GM18511 (cell line): ENCODE measurements at regions not wholly inside any gene's neighbourhood (a gene's known extent, or its start where the extent isn't known, plus 50 kb on each side); places are given as distances from the start of the nearest gene placed in this dataset.
"Not testable (repeated sequence)": the region's sequence is repeated elsewhere in the genome, so short reads cannot be mapped to it uniquely, and the experiment has no call there.

Source experiments
- ATAC-seq: cut with Tn5 transposase; IDR thresholded peaks from one replicate; pipeline ENCODE4 v1.9.1; 2021; ENCODE audit warnings: mild to moderate bottlenecking, moderate library complexity; ENCODE audit not compliant: unreplicated experiment

DNA sequence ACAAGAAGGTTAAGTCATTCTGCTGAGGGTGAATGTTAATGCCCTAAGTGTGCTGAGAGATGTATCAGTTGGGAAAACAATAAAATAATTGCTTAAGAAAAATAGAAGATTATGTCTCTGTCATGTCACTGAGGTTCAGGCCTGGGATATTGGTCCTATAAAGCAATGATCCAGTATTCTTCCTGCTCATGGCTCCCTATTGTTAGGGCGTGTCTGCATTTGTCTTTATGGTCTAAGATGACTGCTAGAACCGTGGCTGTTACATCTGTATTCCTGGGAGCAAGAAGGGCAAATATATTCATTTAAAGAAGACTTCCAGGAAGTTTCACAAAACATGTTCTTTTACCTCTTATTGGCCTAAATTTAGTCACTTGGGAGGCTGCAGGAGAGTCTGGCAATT lies 125.0 kb downstream of the KCNE4 start:
- ATAC-seq = no peak

DNA sequence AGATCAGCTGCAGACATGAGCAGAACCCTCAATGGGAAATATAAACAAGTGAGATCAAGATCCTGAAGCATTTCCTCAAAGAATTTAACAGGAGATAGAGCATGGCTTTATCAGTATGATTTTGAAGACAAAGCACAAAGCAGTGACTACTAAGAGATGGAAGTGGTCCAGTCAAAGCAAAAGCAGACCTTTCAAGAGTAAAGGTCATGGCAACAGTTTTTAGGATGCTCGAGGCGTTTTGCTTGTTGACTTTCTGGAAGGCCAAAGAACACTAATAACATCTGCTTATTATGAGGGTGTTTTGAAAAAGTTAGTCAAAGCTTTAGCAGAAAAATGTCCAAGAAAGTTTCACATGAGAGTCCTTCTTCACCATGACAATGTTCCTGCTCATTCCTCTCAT lies 128.5 kb downstream of the KCNE4 start:
- no peak for ATAC-seq

- no peak for ATAC-seq
Observed at GRCh38 chr2:223181561-223181960, 129.6 kb downstream of the KCNE4 start.

- ATAC-seq = no peak
Observed at GRCh38 chr2:223182356-223182755, 130.4 kb downstream of the KCNE4 start.

GRCh38 chr2:223185638-223186037 lies 133.6 kb downstream of the KCNE4 start:
- no peak for ATAC-seq

DNA sequence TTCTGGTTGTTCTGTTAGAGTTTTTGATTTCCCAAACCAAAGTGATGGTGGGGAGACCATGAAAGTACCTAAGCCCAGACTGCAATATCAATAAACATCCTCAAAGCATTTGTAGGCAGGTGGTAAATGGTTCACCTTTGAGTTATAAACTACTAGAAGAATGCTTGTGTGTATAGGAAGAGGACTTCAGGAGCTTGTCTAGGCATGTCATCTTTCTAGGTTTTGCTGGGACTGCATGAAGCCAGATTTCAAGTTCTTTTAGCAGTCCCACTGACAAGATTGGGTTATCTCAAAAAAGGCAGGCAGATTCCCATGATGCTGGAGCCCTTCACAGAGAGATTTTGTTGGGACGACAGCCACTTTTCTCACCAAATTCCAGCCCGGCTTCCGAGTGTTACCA lies 135.3 kb downstream of the KCNE4 start:
- no peak for ATAC-seq

- ATAC-seq = not testable (repeated sequence)
Observed at GRCh38 chr2:223190561-223191206, 138.7 kb downstream of the KCNE4 start.

DNA sequence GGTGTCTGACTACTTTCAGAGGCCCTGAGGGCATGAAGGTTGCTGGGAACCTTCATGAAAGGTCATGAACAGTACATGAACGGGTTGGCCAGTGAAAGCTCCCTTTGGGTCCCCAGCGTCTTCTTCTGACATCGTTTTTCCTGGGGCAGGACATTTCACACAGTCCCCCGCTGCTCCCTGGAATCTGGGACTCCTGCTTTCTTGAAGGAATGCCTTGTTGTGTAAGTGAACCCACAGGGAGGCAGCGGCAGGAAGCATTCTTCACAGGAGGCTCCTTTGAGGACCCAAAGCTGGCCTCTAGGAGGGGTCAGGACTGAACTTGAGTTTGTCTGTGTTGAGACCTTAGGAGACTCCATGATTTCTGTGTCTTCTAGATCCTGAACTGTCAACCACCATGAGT lies 144.3 kb downstream of the KCNE4 start:
- ATAC-seq = no peak

- no peak for ATAC-seq
Observed at GRCh38 chr2:223197046-223197445, 145.1 kb downstream of the KCNE4 start.

- no peak for ATAC-seq
Observed at GRCh38 chr2:223199531-223200515, 147.8 kb downstream of the KCNE4 start.

DNA sequence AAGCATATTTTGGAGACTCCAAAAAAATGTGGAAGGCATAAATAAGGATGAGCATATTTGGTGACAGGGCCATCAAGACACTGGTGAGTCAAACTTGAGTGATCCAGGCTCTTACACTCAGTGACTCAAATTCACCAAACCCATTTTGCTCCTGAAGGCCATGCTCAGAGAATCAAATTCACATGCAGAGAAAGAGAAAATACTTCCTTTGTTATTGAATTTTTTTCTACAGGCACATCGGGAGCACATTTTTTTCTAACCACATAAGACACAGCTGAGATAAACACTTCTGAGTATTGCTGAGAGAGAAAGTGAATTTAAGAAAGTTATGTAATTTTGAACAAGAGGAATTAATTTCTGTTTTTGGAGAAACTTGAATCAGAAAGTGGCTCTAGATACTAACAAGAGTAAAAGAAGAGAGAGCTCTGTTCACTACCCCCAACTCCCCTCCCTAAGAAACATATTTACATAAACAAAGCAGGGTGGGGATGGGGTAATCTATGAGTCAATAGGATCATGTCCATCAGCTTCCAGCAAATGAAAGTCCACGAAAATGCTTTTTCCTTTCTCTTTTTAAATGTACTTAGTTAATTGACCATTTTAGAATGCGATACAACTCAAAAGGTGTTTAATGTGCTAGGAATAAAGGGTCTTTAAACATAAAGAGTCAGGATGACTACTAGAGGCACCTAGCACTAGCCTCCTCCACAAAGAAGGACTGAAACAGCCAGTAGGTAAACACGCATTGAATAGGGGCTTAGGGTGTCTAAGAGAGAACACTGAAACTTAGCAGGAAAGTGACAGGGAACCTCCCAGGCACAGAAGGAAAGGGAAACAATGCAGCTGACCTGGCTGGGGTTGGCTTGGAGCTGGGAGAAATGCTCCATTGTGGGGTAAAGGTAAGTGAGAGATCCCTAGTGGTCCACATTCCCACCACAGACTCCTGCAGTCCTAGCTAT lies 152.3 kb downstream of the KCNE4 start:
- ATAC-seq = no peak

DNA sequence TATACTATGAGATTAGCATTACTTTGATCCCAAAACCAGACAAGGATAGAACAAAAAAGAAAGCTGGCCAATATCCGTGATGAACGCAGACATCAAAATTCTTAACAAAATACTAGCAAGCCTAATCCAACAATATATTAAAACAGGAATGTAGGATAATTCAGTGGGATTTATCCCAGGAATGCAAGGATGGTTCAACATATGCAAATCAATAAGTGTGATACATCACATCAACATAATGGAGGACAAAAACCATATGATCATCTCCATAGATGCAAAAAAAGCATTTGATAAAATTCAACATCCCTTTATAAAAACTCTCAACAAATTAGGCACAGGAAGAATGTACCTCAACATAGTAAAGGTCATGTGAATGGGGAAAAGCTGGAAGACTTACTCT lies 158.5 kb downstream of the KCNE4 start:
- ATAC-seq = no peak

DNA sequence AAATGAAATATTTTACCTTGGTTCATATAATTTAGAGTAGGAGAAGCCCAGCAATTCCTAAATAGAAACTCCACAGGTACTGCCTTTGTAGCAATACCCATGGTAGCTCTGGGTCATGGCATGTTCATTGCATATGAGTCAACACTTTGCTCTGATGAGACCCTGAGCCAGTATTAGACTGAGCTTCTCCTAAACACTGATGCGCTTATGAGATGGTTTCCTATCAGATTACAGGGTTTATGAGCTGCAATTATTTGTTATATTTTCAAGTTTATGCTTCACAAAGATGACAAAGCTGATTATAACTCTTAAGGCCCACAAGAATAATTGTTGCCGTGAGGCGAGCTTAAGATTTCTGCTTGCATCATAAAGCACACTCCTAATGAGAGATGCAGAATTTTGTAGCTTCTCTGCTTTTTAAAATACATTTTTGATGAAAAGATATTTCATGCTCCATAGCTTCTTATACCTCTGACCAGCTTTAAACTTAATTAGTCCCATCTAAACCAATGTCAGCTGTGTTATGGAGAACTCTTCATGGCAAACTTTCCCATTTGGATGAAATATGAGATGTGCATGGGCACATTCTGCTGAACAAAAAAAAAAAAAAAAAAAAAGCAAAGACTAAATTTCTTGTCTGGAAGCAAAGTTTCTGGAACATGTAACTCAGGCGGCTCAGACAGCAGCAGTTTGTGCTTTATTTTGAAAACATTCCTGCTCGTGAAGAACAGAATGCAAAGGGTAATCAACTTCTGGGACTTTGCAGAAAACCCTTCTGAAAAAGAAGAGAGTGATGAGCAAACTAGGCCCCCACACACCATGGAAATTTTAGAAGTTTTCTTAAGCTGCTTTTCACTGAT lies 162.6 kb downstream of the KCNE4 start:
- ATAC-seq = no peak

DNA sequence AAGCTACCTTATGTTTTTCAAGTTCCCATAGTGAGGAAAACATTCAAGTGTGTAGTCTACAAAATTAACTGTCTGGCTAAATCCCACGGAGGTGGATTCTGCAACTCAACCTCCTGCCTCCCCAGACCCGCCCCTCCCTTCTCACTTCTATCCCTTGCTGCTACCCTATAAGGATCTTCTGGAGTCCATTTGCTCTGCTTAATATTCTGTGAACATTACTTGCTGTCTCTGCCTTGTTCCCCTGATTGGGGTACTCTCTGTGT lies 163.2 kb downstream of the KCNE4 start:
- no peak for ATAC-seq

DNA sequence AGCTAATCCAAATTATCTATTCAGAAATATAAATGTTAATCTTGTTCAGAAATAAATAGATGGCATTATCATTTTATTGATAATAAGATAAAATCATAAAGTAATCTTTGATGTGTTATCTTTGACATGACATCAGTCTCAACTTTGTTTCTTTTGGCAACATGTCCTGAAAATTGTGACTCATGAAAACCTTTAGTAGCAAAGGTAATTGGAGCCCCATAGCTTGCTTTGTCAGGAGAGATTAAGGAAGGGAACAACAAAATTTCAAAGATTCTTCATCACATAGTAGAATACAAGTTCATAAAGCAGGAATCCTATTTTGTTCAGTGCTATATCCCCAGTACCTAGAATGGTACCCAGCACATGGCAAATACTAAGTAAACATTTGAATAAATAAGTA lies 165.4 kb downstream of the KCNE4 start:
- no peak for ATAC-seq

GRCh38 chr2:223218587-223219178 lies 166.7 kb downstream of the KCNE4 start:
- no peak for ATAC-seq

DNA sequence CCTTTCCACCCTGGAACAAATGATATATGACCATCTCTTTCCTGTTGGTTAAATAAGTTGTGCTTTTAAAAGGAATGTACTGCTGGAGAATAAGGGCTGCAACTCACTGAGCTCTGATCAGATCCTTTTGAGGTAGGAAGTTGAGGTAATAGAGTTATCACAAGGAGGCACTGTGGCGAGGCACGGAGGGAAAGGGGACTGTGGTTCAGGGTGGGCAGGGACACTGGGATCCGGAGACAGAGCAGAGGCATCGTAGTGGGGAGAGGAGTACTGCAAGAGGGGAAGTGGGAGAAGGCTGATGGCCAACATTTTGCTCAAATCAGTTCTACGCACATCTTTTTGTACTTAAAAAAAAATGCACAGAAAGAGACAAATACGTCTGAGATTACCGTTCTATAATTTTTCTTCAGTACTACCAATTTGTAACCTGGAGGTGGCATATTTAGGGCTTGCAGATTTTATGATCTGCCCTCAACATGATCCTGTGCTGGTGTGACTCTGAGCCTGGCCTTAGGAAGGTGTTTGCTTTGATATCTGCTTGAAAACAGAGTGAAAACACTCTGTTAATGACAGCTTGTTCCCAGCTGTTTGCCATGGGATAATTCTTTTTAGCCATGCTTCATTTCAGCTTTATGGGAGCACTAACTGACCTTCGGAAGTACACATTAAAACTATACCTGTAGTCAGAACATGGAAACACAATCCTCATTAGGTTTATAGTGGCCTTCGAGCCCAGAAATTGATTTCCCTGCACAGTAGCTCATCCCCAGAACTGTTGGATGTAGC lies 168.1 kb downstream of the KCNE4 start:
- ATAC-seq = no peak

GRCh38 chr2:223220658-223220925 lies 168.6 kb downstream of the KCNE4 start:
- ATAC-seq = no peak

DNA sequence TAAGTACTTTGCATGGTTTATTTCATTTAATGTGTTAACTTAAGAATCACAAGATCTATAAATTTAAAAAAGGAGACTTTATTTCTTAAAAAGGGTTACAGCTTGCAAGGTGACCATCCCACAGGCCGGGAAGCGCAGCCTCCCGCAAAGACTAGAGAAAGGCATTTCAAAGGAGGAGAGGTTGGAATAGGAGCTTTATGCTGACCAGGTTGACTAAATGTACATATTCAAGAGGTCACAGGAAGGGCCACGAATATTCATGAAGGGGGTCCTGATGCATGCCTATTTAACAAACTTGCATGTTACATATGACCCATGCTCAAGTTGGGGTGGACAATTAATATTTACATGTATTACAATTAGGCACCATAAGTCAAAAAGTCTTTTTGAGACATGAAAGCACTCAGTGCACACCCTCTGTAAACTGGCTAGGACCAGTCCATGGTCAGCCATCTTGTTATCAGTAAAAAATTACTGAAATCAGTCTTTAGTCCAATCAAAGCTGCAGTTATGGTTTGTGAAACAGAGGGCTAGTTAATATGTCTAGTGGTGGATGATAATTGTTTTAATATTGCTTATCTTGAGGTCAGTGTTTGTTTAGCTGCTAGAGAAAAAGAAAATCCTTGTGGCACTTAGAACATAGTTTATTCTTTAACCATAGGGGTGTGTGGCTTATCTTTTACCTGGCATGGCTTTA lies 169.3 kb downstream of the KCNE4 start:
- no peak for ATAC-seq
